Sigmoid colon (tissue), 6 donors: ENCODE measurements at regions not wholly inside any gene's neighbourhood (a gene's known extent, or its start where the extent isn't known, plus 50 kb on each side); places are given as distances from the start of the nearest gene placed in this dataset.

Experiments
- DNase-seq: peaks from one replicate; pipeline ENCODE4 v3.0.0-alpha.2; 2019
- H3K27ac ChIP-seq, 4 donors: fragments of 200-600 bp; sonication (generic); one replicate each; pipeline ENCODE4 v1.5.1; 2016 to 2019; ENCODE audit warnings: mild to moderate bottlenecking in 1 of 4
- H3K27me3 ChIP-seq, 3 donors: fragments of 200-600 bp; sonication (generic); one replicate each; pipeline ENCODE4 v1.5.1; 2019; ENCODE audit warnings: mild to moderate bottlenecking in 1 of 3
- H3K36me3 ChIP-seq, 4 donors: fragments of 200-600 bp; sonication (generic); one replicate each; pipeline ENCODE4 v1.5.1; 2016 to 2019
- H3K4me1 ChIP-seq, 4 donors: fragments of 200-600 bp; sonication (generic); one replicate each; pipeline ENCODE4 v1.5.1; 2017 to 2019
- H3K4me3 ChIP-seq, 4 donors: fragments of 200-600 bp; sonication (generic); one replicate each; pipeline ENCODE4 v1.5.1; 2017 to 2019; ENCODE audit warnings: mild to moderate bottlenecking in 2 of 4, moderate library complexity in 1 of 4
- H3K9me3 ChIP-seq, 4 donors: fragments of 200-600 bp in 3 of 4; sonication (generic) in 3 of 4; one replicate each; pipeline versions ENCODE4 v1.5.1 to v1.6.1; 2013 to 2019
- EP300 ChIP-seq, 4 donors: sonication (generic); formaldehyde crosslinking; IDR thresholded peaks; one replicate each; pipeline ENCODE4 v1.6.1; 2017; ENCODE audit warnings: antibody characterized with exemption in 4 of 4
- POLR2A ChIP-seq, 2 donors: fragments of 450-650 bp; IDR thresholded peaks; one replicate each; pipeline ENCODE4 v1.6.1; 2016; ENCODE audit warnings: antibody characterized with exemption in 2 of 2, mild to moderate bottlenecking in 2 of 2, moderate library complexity in 2 of 2
- POLR2AphosphoS5 ChIP-seq, 4 donors: sonication (generic); formaldehyde crosslinking; IDR thresholded peaks; one replicate each; pipeline ENCODE4 v1.6.1; 2017; ENCODE audit warnings: antibody characterized with exemption in 4 of 4
- WGBS, 2 donors: extraction: QIAGEN DNeasy Blood & Tissue Kit; methylation state at CpG; one replicate each; pipeline ENCODE4 v1.1.7; 2013; 5-methylcytosine and 5-hydroxymethylcytosine counted together
- intact Hi-C: fragments of 100-400 bp; cut with DNase I; formaldehyde crosslinking; loops from one replicate; pipeline ENCODE4 v1.15.1; 2023
- TF ChIP-seq, protein P1 (sequence below), 4 experiments: fragments of 450-650 bp in 3 of 4; fragments of 200-600 bp in 1 of 4; IDR thresholded peaks; one replicate each; pipeline ENCODE4 v1.5.1; 2016 to 2019; ENCODE audit warnings: antibody characterized with exemption in 4 of 4, mild to moderate bottlenecking in 3 of 4, moderate library complexity in 2 of 4
- donor health status: healthy with polysubstance abuse.
- donor health status: healthy.

DNA sequence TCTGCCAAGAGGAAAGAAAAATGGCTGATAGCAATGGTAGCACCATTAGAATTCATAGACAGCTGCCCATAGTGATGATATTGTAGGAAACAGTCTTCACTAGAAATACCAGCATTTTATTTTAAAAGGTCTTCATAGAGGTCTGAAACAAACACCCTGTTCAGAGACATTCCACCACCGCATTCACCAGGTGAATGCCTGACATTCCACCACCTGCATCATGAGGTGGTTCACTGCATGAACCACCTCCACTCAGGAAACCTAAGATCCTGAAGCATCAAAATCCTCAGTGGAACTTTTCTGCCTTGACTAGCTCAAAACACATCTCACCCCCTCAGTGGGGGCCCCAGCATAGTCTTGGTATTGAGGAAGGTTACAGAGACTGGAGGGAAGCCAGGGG is 91.5 kb upstream of the COX10 start:
- intact Hi-C loops = no loop called here
- no peak for DNase-seq
- Histone ChIP-seq H3K27me3 (no peaks in the 10 kb centered on the region), H3K4me3 (no peak overlapping the region), H3K9me3 (no peaks in the 10 kb centered on the region), H3K4me1 (no peaks in the 10 kb centered on the region), H3K27ac (no peak overlapping the region), H3K36me3 (no peaks in the 10 kb centered on the region)
- WGBS, 2 donors = 87 to 93% methylated on average over 1 of the region's 1 CpG
- TF ChIP-seq POLR2A (IDR thresholded peaks at IDR 0.05) = no peak
- no peak for TF ChIP-seq POLR2AphosphoS5 (IDR thresholded peaks at IDR 0.05)
- TF ChIP-seq, protein P1, sequence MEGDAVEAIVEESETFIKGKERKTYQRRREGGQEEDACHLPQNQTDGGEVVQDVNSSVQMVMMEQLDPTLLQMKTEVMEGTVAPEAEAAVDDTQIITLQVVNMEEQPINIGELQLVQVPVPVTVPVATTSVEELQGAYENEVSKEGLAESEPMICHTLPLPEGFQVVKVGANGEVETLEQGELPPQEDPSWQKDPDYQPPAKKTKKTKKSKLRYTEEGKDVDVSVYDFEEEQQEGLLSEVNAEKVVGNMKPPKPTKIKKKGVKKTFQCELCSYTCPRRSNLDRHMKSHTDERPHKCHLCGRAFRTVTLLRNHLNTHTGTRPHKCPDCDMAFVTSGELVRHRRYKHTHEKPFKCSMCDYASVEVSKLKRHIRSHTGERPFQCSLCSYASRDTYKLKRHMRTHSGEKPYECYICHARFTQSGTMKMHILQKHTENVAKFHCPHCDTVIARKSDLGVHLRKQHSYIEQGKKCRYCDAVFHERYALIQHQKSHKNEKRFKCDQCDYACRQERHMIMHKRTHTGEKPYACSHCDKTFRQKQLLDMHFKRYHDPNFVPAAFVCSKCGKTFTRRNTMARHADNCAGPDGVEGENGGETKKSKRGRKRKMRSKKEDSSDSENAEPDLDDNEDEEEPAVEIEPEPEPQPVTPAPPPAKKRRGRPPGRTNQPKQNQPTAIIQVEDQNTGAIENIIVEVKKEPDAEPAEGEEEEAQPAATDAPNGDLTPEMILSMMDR (IDR thresholded peaks at IDR 0.05) = no peak
- TF ChIP-seq EP300 (IDR thresholded peaks at IDR 0.05) = no peak

- H3K27ac ChIP-seq = no peak overlapping the region
- H3K4me1 ChIP-seq = no peaks in the 10 kb centered on the region
- no peak for DNase-seq
- H3K4me3 ChIP-seq = no peak overlapping the region
- TF ChIP-seq, protein P1 (IDR thresholded peaks at IDR 0.05) = no peak
- TF ChIP-seq EP300 (IDR thresholded peaks at IDR 0.05) (no peak), POLR2AphosphoS5 (IDR thresholded peaks at IDR 0.05) (no peak), POLR2A (IDR thresholded peaks at IDR 0.05) (no peak)
- no peaks in the 10 kb centered on the region for H3K27me3 ChIP-seq
- intact Hi-C loops = no loop called here
- no peaks in the 10 kb centered on the region for H3K9me3 ChIP-seq
- 96 to 98% methylated on average over 1 of the region's 1 CpG for WGBS, 2 donors
- no peaks in the 10 kb centered on the region for H3K36me3 ChIP-seq
Observed at GRCh38 chr17:13978478-13978877, 90.8 kb upstream of the COX10 start.

GRCh38 chr17:13981881-13982280 is 87.4 kb upstream of the COX10 start:
- Histone ChIP-seq H3K4me3 (no peak overlapping the region), H3K4me1 (no peaks in the 10 kb centered on the region), H3K27me3 (no peaks in the 10 kb centered on the region), H3K9me3 (no peaks in the 10 kb centered on the region), H3K36me3 (no peaks in the 10 kb centered on the region), H3K27ac (no peak overlapping the region)
- intact Hi-C loops = no loop called here
- WGBS, 2 donors = 54 to 78% methylated on average over 3 of the region's 3 CpGs
- TF ChIP-seq POLR2A (IDR thresholded peaks at IDR 0.05) (no peak), EP300 (IDR thresholded peaks at IDR 0.05) (no peak), POLR2AphosphoS5 (IDR thresholded peaks at IDR 0.05) (no peak)
- TF ChIP-seq, protein P1 (IDR thresholded peaks at IDR 0.05) = no peak
- no peak for DNase-seq

GRCh38 chr17:13984956-13985355 is 84.3 kb upstream of the COX10 start:
- intact Hi-C loops = no loop called here
- no peaks in the 10 kb centered on the region for H3K9me3 ChIP-seq
- H3K27ac ChIP-seq = no peak overlapping the region
- H3K4me3 ChIP-seq = no peak overlapping the region
- H3K4me1 ChIP-seq = no peaks in the 10 kb centered on the region
- H3K27me3 ChIP-seq = no peaks in the 10 kb centered on the region
- H3K36me3 ChIP-seq = no peaks in the 10 kb centered on the region
- WGBS, 2 donors = 69 to 82% methylated on average over 6 of the region's 6 CpGs
- no peak for DNase-seq
- TF ChIP-seq, protein P1 (IDR thresholded peaks at IDR 0.05) = no peak
- TF ChIP-seq EP300 (IDR thresholded peaks at IDR 0.05) (no peak), POLR2AphosphoS5 (IDR thresholded peaks at IDR 0.05) (no peak), POLR2A (IDR thresholded peaks at IDR 0.05) (no peak)

DNA sequence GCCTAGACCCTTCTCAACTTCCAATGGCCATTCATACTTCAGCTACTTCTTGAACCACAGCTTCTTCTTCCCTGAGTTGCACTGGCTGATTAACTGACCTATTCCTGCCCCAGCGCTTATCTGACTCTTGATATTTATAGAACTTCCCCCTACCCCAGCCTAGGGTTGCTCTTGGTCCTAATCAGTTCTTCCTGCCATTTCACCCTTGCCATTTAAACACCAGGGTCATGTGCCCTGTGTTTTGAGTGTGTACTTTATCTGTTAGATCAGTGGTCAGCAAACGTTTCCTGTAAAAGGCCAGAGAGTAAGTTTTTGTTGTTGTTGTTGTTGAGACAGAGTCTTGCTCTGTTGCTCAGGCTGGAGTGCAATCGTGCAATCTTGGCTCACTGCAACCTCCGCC is 82.4 kb upstream of the COX10 start:
- Histone ChIP-seq H3K9me3 (no peaks in the 10 kb centered on the region), H3K27ac (no peak overlapping the region), H3K4me1 (no peaks in the 10 kb centered on the region), H3K4me3 (no peak overlapping the region), H3K36me3 (no peaks in the 10 kb centered on the region), H3K27me3 (no peaks in the 10 kb centered on the region)
- no peak for TF ChIP-seq EP300 (IDR thresholded peaks at IDR 0.05)
- no peak for TF ChIP-seq POLR2AphosphoS5 (IDR thresholded peaks at IDR 0.05)
- no peak for TF ChIP-seq POLR2A (IDR thresholded peaks at IDR 0.05)
- TF ChIP-seq, protein P1 (IDR thresholded peaks at IDR 0.05) = no peak
- intact Hi-C loops = no loop called here
- no peak for DNase-seq
- 74 to 76% methylated on average over 4 of the region's 4 CpGs for WGBS, 2 donors
